Spleen (tissue), 11 donors: ENCODE measurements at regions not wholly inside any gene's neighbourhood (a gene's known extent, or its start where the extent isn't known, plus 50 kb on each side); places are given as distances from the start of the nearest gene placed in this dataset.
A peak's percentile ranks its signal among the peaks of the same experiment; 100 is the strongest.

Experiments
- DNase-seq: peaks from one replicate; pipeline ENCODE4 v3.0.0-alpha.2; 2020
- H3K27ac ChIP-seq, 8 donors: fragments of 200-600 bp; sonication (generic) in 7 of 8; 1 replicate in 4 of 8; 2 replicates in 4 of 8; pipeline versions ENCODE4 v1.5.0 to v1.8.0; 2016 to 2021; ENCODE audit warnings: inconsistent platforms in 4 of 8, mild to moderate bottlenecking in 4 of 8, moderate library complexity in 1 of 8
- H3K27me3 ChIP-seq, 7 donors: fragments of 200-600 bp; sonication (generic) in 6 of 7; replicated peaks in 1 of 7; 1 replicate in 4 of 7; 2 replicates in 3 of 7; pipeline versions ENCODE4 v1.5.0 to v1.8.0; 2016 to 2021; ENCODE audit warnings: inconsistent platforms in 3 of 7, mild to moderate bottlenecking in 1 of 7
- H3K36me3 ChIP-seq, 6 donors: fragments of 200-600 bp; sonication (generic) in 5 of 6; 1 replicate in 4 of 6; 2 replicates in 2 of 6; pipeline versions ENCODE4 v1.5.0 to v1.8.0; 2016 to 2021; ENCODE audit warnings: inconsistent platforms in 2 of 6
- H3K4me1 ChIP-seq, 6 donors: fragments of 200-600 bp; sonication (generic) in 5 of 6; 1 replicate in 3 of 6; 2 replicates in 3 of 6; pipeline versions ENCODE4 v1.5.0 to v1.8.0; 2016 to 2021; ENCODE audit warnings: inconsistent platforms in 3 of 6
- H3K4me3 ChIP-seq, 8 donors: fragments of 200-600 bp; sonication (generic) in 7 of 8; 1 replicate in 4 of 8; 2 replicates in 4 of 8; pipeline versions ENCODE4 v1.5.0 to v1.8.0; 2016 to 2021; ENCODE audit warnings: inconsistent platforms in 4 of 8, mild to moderate bottlenecking in 4 of 8, moderate library complexity in 2 of 8
- H3K9me3 ChIP-seq, 8 donors: fragments of 200-600 bp; sonication (generic) in 7 of 8; 1 replicate in 4 of 8; 2 replicates in 4 of 8; pipeline versions ENCODE4 v1.5.0 to v1.8.0; 2016 to 2021; ENCODE audit warnings: inconsistent platforms in 4 of 8
- POLR2A ChIP-seq, 3 donors: fragments of 450-650 bp; IDR thresholded peaks; one replicate each; pipeline ENCODE4 v1.5.1; 2017; ENCODE audit warnings: antibody characterized with exemption in 3 of 3, mild to moderate bottlenecking in 1 of 3
- POLR2AphosphoS5 ChIP-seq, 3 donors: sonication (generic); formaldehyde crosslinking; IDR thresholded peaks; one replicate each; pipeline ENCODE4 v1.5.1; 2017; ENCODE audit warnings: antibody characterized with exemption in 3 of 3
- WGBS, 5 donors: extraction: QIAGEN DNeasy Blood & Tissue Kit in 3 of 5; methylation state at CpG; one replicate each; pipeline versions ENCODE4 v1.1.5 to v1.1.7; 2013 to 2018; 5-methylcytosine and 5-hydroxymethylcytosine counted together
- intact Hi-C: fragments of 100-400 bp; cut with DNase I; formaldehyde crosslinking; loops from one replicate; pipeline ENCODE4 v1.15.0; 2023; ENCODE audit warnings: low total_unique reads
- TF ChIP-seq, protein P1 (sequence below), 11 experiments: fragments of 200-600 bp in 7 of 11; fragments of 450-650 bp in 4 of 11; sonication (generic) in 4 of 11; IDR thresholded peaks in 8 of 11; conservative IDR thresholded peaks in 3 of 11; 1 replicate in 7 of 11; 2 replicates in 4 of 11; pipeline versions ENCODE4 v1.4.0 to v1.8.0; 2016 to 2021; ENCODE audit warnings: antibody characterized with exemption in 11 of 11, inconsistent platforms in 4 of 11, mild to moderate bottlenecking in 1 of 11
- donor health status: healthy with polysubstance abuse.
- donor health status: DM: no; HTN: no; CAD: no; lungs with moderate emphysema.
- donor health status: DM: no; HTN: no; CAD: no.
- donor health status: Bipolar disorder and iron deficiency.
- donor health status: healthy.
- donor health status: DM: no; HTN: no; CAD: no.
- donor health status: DM: yes; HTN: yes; CAD: no.

DNA sequence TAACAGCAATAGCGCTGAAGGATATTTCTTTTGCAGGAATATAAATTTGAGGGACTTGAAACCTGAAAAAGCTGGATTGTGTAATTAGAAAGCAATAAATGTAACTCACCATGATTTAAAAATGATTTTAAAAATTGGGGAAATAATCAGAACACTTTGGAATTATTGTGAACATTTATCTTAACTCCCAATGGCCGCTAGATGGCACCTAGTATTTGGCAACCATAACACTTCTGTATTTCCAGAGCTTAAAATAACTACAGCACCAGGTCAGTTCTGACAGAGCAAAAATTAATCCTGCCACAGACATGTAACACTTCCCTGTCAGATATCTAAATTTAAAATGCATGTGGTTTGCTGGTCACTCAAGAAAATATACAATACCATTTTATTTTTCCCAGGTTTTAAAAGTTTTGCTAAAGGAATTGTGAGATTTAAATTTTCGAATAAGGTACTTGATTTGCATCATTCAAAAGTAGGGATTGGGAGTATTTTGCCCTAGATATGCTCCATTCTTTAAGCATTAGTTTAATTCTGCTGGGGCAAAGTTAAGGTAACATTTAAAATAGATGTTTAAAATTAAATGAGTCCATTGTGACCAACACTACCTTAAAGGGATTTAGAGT, 144.5 kb downstream of the PPP1R3A start:
- Histone ChIP-seq H3K27me3 (no peaks in the 10 kb centered on the region), H3K4me3 (no peak overlapping the region), H3K36me3 (no peaks in the 10 kb centered on the region), H3K4me1 (no peaks in the 10 kb centered on the region), H3K27ac (no peak overlapping the region), H3K9me3 (no peaks in the 10 kb centered on the region)
- whole genome bisulfite sequencing, 5 donors: 15 to 30% (median 24%) methylated on average over 3 of the region's 3 CpGs
- TF ChIP-seq, protein P1, sequence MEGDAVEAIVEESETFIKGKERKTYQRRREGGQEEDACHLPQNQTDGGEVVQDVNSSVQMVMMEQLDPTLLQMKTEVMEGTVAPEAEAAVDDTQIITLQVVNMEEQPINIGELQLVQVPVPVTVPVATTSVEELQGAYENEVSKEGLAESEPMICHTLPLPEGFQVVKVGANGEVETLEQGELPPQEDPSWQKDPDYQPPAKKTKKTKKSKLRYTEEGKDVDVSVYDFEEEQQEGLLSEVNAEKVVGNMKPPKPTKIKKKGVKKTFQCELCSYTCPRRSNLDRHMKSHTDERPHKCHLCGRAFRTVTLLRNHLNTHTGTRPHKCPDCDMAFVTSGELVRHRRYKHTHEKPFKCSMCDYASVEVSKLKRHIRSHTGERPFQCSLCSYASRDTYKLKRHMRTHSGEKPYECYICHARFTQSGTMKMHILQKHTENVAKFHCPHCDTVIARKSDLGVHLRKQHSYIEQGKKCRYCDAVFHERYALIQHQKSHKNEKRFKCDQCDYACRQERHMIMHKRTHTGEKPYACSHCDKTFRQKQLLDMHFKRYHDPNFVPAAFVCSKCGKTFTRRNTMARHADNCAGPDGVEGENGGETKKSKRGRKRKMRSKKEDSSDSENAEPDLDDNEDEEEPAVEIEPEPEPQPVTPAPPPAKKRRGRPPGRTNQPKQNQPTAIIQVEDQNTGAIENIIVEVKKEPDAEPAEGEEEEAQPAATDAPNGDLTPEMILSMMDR (IDR thresholded peaks at IDR 0.05 in 8 of 11, conservative IDR thresholded peaks at IDR 0.05 in 3 of 11): peak in 5 of 11 experiments; percentile 22 to 38 (median 35)
- TF ChIP-seq POLR2AphosphoS5 (IDR thresholded peaks at IDR 0.05): no peak
- intact Hi-C loops: no loop called here
- no peak for DNase-seq

DNA sequence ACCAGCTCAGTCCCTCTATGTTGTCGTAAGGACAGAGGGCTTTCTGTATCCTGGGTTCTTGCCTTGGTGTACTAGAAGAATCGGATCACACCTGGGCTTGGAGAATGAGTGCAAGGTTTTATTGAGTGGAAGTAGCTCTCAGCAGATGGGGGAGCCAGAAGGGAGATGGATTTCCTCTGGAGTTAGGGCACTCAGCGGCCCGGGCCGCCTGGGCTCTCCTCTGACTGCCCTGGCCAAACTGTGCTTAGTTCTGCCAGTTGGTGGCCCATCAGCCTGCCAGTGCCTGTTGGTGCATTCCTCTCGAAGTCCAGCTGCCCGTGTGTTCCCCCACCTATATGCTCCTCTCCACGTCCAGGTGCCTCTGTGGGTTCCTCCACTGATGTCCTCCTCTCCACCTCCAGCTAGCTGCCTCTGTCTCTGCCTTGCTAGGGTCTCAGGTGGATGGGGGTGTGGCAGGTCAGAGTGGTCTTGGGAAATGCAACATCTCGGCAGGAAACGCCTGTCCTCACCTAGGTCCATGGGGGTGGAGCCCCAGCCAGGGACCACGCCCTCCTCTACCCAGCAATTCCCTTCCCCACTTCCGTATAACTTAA, 148.6 kb downstream of the PPP1R3A start:
- TF ChIP-seq POLR2AphosphoS5 (IDR thresholded peaks at IDR 0.05): no peak
- TF ChIP-seq, protein P1 (IDR thresholded peaks at IDR 0.05 in 8 of 11, conservative IDR thresholded peaks at IDR 0.05 in 3 of 11): no peak
- TF ChIP-seq POLR2A (IDR thresholded peaks at IDR 0.05): no peak
- Histone ChIP-seq H3K36me3 (no peaks in the 10 kb centered on the region), H3K27me3 (no peaks in the 10 kb centered on the region), H3K9me3 (no peaks in the 10 kb centered on the region), H3K27ac (no peak overlapping the region), H3K4me1 (no peaks in the 10 kb centered on the region), H3K4me3 (no peak overlapping the region)
- WGBS, 5 donors: 82 to 92% (median 89%) methylated on average over 12 of the region's 12 CpGs
- no peak for DNase-seq
- intact Hi-C loops: no loop called here

DNA sequence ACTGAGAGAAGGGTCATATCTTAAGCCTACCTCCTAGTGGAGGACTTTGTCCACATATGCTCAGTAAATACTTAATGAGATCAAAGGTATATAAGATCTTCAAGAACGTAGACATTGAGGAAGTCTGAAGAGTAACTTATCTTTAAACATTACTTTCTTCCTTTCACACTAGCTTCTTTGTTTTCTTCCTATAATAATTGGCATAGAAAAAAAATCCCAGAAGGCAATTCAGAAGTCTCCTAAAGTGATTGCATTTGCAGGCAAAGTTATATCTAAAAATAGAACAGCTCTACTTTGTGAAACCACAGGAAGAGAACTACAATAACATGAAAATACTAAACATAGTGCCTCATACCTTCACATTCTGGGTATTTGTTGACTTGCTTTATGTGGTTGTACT, 150.4 kb downstream of the PPP1R3A start:
- 7 to 18% (median 14%) methylated on average over 1 of the region's 1 CpG for WGBS, 5 donors
- Histone ChIP-seq H3K4me3 (no peak overlapping the region), H3K27ac (no peak overlapping the region), H3K9me3 (no peaks in the 10 kb centered on the region), H3K4me1 (no peaks in the 10 kb centered on the region), H3K27me3 (no peaks in the 10 kb centered on the region), H3K36me3 (no peaks in the 10 kb centered on the region)
- TF ChIP-seq, protein P1 (IDR thresholded peaks at IDR 0.05 in 8 of 11, conservative IDR thresholded peaks at IDR 0.05 in 3 of 11): no peak
- TF ChIP-seq POLR2A (IDR thresholded peaks at IDR 0.05) (no peak), POLR2AphosphoS5 (IDR thresholded peaks at IDR 0.05) (no peak)
- DNase-seq: no peak
- intact Hi-C loops: no loop called here

GRCh38 chr7:113764401-113765035, 154.3 kb downstream of the PPP1R3A start:
- no peak overlapping the region for H3K4me3 ChIP-seq
- no peak for TF ChIP-seq POLR2A (IDR thresholded peaks at IDR 0.05)
- TF ChIP-seq POLR2AphosphoS5 (IDR thresholded peaks at IDR 0.05): no peak
- TF ChIP-seq, protein P1 (IDR thresholded peaks at IDR 0.05 in 8 of 11, conservative IDR thresholded peaks at IDR 0.05 in 3 of 11): no peak
- peaks cover 0 to under 1% (median 0%) of the 10 kb centered on the region in 8 donors for H3K9me3 ChIP-seq
- H3K27ac ChIP-seq: no peak overlapping the region
- no peaks in the 10 kb centered on the region for H3K36me3 ChIP-seq
- H3K27me3 ChIP-seq: no peaks in the 10 kb centered on the region
- intact Hi-C loops: no loop called here
- DNase-seq: no peak
- 68 to 94% (median 76%) methylated on average over 2 of the region's 2 CpGs for WGBS, 5 donors
- no peaks in the 10 kb centered on the region for H3K4me1 ChIP-seq
